ENCODE measurements at regions not wholly inside any gene's neighbourhood (a gene's known extent, or its start where the extent isn't known, plus 50 kb on each side); places are given as distances from the start of the nearest gene placed in this dataset.

DNA sequence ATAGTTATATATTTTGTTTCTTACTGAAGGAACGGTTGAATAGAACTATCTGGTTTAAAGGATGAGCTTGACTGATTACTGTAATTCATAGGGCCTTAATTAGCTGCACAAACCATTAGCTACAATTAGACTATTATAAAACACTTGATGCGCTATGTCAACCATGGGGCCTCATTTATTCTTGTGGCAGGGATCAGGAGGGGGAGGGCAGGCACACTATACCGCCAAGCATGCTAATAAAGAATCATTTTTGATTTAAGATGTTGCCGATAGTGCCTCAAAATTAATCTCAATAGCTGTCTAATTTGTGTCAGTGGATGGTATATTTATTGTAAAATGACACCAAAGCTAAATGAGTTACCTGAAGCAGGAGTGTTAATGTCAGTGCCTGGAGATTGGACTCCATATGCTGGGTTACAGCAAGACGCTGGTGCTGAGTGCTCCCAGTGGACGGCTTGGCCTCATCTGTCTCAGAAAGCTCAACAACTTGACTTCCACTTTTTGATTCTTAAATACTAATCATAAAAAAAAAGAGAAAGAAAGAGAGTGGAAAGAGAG lies 1007.0 kb upstream of the CELF4 start:
- Histone ChIP-seq H3K36me3 (no peaks in the 10 kb centered on the region), H3K4me1 (ENCODE audit: insufficient read depth) (no peaks in the 10 kb centered on the region), H3K27me3 (no peaks in the 10 kb centered on the region), H3K27ac (no peak overlapping the region), H3K9me3 (no peaks in the 10 kb centered on the region), H3K4me3 (no peak overlapping the region)
- DNase-seq: no peak
- TF ChIP-seq CTCF (IDR thresholded peaks at IDR 0.05) (no peak), POLR2A (IDR thresholded peaks at IDR 0.05) (no peak), EP300 (IDR thresholded peaks at IDR 0.05) (no peak)
- 79 to 88% (median 84%) methylated on average over 6 of the region's 6 CpGs for WGBS, 3 donors
- intact Hi-C loops (cut with DNase I): no loop called here

DNA sequence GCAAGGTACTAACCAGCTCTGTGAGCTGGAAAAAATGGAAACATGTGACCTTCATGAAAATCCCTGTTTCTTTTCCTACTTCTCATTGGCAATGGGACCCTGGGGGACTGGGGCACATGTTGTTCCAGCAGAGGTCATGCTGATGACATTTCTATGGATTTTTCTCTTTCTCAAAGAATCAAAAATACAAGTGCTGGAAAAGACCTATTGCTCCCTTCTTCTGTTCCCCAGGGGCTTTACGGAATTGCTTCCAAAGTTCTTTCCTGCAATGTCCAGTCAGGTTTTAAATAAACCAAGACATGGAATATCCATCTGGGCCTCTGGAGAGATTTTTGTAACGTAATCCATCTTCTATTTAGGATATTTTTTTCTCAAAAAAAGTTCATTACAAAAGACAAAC lies 1006.1 kb upstream of the CELF4 start:
- no peaks in the 10 kb centered on the region for H3K36me3 ChIP-seq
- no peaks in the 10 kb centered on the region for H3K9me3 ChIP-seq
- no peak for DNase-seq
- no peak for TF ChIP-seq EP300 (IDR thresholded peaks at IDR 0.05)
- TF ChIP-seq POLR2A (IDR thresholded peaks at IDR 0.05): no peak
- TF ChIP-seq CTCF (IDR thresholded peaks at IDR 0.05): no peak
- no peaks in the 10 kb centered on the region for H3K27me3 ChIP-seq
- no peak overlapping the region for H3K4me3 ChIP-seq
- H3K27ac ChIP-seq: no peak overlapping the region
- 28 to 38% (median 35%) methylated on average over 2 of the region's 2 CpGs for WGBS, 3 donors
- no peaks in the 10 kb centered on the region for H3K4me1 ChIP-seq (ENCODE audit: insufficient read depth)
- intact Hi-C loops (cut with DNase I): no loop called here

- no peaks in the 10 kb centered on the region for H3K27me3 ChIP-seq
- no peaks in the 10 kb centered on the region for H3K4me1 ChIP-seq (ENCODE audit: insufficient read depth)
- H3K4me3 ChIP-seq: no peak overlapping the region
- no peak overlapping the region for H3K27ac ChIP-seq
- intact Hi-C loops (cut with DNase I): no loop called here
- H3K36me3 ChIP-seq: no peaks in the 10 kb centered on the region
- H3K9me3 ChIP-seq: no peaks in the 10 kb centered on the region
- no peak for TF ChIP-seq POLR2A (IDR thresholded peaks at IDR 0.05)
- TF ChIP-seq CTCF (IDR thresholded peaks at IDR 0.05): no peak
- no peak for TF ChIP-seq EP300 (IDR thresholded peaks at IDR 0.05)
- no peak for DNase-seq
- 89 to 97% (median 91%) methylated on average over 1 of the region's 1 CpG for WGBS, 3 donors
Observed at GRCh38 chr18:38565513-38565912, 999.9 kb upstream of the CELF4 start.

DNA sequence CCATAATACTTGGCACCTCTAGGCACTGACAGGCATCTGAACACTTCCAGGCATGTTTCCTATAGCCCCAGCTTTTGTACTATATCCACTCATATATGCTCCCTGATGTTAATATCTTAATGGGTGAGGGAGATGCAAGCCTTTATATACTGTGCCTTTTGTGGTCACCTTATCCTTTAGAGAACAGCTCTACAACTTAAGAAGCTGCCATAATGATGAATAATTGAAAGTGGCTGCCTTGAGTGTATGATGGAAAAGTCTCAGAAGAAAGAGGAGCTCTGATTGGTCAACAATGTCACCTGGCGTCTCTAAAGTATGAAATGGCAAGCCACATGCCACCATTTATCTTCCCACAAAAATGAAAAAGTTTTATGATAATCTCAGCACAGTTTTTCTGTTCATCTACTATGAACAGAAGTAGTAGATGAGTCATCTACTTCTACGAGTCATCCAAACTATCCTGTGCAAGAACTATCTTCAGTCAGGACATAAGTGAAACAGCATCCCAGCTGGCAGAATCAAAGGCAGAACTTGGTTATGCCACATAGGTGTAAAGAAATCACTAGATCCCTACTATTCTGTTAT lies 997.9 kb upstream of the CELF4 start:
- Histone ChIP-seq H3K4me1 (ENCODE audit: insufficient read depth) (no peaks in the 10 kb centered on the region), H3K27me3 (no peaks in the 10 kb centered on the region), H3K36me3 (no peaks in the 10 kb centered on the region), H3K27ac (no peak overlapping the region), H3K4me3 (no peak overlapping the region), H3K9me3 (no peaks in the 10 kb centered on the region)
- TF ChIP-seq POLR2A (IDR thresholded peaks at IDR 0.05) (no peak), CTCF (IDR thresholded peaks at IDR 0.05) (no peak), EP300 (IDR thresholded peaks at IDR 0.05) (no peak)
- WGBS, 3 donors: 76 to 84% (median 80%) methylated on average over 2 of the region's 2 CpGs
- intact Hi-C loops (cut with DNase I): no loop called here
- no peak for DNase-seq

All from ovary (tissue), 7 donors.